Right forelimb (tissue), 1 donor: ENCODE measurements at regions not wholly inside any gene's neighbourhood (a gene's known extent, or its start where the extent isn't known, plus 50 kb on each side); places are given as distances from the start of the nearest gene placed in this dataset.

Experiments
- DNase-seq: peaks from one replicate; pipeline ENCODE4 v3.0.0-alpha.2; 2018

DNA sequence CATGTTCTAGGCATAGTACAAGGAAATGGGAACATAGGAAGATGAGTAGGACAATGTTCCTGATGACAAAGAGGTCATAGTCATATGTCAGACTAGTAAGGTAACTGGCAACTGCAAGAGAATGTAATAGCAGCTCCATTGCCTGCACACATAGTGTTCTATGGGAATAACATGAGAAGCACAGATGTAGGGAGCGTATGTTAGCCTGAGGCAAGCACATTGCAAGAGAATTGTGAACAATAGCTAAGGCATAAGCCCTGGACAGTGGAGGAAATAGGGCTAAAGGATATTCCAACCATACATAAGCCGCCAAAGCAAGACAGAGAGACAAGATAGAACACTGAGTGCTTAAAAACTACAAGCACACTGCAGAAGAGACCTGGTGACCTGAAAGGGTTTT is 1017.0 kb upstream of the TENM4 start:
- DNase-seq = no peak

DNA sequence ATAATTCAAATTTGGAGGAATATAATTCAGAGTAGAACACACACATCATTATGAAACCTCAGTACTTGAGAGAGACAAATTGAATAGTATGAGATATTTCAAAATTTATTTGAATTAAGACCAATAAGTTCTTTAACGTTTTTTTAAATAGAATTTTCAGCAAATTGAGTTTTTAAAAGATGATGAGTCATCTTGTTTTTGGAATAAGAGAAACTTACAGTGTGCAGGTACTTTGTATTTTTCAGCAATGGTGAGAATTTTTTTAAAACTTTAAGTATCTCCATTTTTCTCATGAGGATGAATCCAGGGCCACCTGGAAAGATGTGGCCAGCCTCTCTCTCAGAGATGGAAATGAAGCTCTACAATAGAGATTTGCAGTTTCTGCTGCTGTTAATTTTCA is 1015.0 kb upstream of the TENM4 start:
- DNase-seq = no peak

DNA sequence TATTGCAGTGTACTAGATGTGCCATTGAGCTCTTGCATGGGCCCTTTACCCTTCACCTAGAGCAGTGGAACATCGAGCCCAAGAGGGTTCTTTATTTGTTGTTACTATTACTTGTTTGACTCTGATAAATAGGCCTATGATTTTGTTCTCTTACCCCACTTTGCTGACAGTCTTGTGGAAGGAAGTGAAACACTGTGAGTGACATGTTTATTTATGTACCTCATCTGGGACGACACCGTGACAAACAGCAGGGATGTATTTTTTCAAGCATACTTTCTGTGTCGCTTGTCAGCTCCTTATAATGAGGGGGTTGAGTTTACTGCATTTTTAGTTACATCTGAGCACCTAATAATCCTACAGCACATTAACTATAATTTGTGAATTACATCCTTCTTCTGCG is 1010.3 kb upstream of the TENM4 start:
- no peak for DNase-seq

DNA sequence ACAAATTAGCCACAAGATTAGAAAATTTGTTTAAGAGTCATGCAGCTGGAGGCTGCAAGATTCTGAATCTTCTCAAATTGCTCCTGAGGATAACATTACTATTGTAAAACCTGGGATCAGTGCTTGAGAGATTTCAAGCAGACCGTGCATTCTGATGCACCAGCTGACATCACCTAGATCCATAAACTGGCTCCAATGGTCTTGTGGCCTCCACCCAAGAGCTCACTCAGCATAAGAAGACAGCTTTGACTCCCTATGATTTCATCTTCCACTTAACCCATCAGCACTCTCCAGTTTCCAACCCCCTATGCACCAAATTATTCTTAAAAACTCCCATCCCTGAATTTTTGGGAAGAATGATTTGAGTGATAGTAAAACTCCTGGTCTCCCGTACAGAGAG is 1007.9 kb upstream of the TENM4 start:
- no peak for DNase-seq

DNA sequence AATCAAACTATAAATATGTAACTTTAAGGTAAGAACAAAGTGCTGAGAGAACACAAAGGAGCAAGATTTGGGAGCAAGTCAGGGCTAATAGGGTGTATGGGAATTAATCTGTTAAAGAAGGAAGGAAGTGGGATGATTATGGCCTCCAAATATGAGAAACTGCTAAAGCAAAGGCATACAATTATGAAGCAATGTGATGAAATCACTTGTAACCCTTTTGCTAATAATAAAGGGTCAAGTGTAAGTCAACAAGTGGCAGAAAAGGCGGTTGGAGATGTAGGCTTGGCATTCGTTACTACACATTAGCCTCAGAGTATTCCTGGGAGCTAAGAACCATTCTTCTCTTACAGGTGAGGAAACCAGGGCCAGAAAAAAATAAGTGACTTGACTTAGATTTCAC is 1002.3 kb upstream of the TENM4 start:
- no peak for DNase-seq

DNA sequence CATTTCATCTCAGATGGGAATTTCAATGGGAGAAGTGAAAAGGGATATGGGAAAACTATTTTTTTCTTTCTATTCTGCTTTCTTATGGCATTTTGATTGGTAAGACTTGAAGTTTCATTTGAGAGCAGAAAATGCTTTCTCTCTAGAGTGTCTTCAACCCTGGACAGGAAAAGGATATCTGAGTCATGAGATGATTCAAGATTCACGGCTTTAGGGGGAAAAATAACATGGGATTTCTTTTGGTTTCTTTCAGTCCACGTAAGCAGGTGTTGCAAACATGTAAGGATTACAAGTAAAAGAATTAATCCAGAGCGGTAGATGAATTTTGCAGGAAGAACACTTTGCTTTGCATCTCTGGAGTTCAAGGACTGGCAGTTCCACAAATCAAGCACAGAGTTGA is 1001.0 kb upstream of the TENM4 start:
- no peak for DNase-seq

DNA sequence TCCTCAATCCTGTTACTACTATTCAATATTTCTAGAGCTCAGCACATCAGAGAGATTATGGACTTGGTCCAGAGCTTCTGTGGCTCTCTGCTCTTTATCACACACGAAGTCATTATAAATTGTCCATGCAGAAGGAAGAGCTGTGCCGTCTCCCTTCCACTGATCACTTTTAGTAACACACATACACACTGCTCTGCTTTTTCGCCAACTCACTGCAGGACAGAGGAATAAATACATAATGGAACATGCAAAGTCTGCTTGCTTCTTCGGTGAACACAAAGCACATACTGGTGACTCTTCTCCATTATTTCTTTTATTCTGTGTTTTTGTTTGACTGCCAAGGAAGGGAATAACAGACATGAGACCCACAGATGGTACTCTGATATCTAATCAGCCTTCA is 1000.0 kb upstream of the TENM4 start:
- DNase-seq = no peak

DNA sequence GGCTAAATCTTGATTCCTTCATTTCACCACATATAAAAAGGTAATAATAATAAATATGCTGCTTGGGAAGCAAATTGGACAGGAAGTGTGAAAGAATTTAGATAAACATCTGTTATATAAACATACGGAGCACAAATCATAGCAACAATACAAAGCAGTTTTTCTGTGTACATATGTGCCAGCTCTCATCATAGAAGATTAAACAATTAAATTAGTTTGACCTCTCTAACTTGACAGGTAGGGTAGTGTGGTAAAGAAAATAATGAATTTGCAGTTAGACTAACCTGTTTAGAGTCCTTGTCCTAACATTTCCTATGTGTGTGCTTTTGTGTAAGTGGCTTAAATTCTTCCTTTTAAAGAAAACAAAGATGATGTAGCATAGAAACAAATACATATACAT is 995.7 kb upstream of the TENM4 start:
- no peak for DNase-seq

DNA sequence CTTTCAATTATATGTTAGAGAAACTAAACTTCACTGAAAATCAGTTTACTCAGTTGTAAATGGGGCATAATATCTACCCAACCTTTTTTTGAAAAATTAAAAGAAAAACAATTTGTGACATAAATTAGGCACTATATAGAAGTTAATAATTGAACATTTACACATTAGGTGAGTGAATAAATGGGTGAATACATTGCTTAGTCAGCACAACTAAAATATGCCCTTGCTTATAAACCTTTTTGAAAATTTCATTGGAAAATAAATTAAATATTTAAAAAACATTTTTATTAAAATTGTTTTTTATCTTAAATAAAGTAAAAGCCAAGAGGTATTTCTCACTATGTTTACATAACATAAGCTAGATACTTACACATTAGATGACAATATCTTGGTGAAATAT is 994.5 kb upstream of the TENM4 start:
- DNase-seq = no peak

DNA sequence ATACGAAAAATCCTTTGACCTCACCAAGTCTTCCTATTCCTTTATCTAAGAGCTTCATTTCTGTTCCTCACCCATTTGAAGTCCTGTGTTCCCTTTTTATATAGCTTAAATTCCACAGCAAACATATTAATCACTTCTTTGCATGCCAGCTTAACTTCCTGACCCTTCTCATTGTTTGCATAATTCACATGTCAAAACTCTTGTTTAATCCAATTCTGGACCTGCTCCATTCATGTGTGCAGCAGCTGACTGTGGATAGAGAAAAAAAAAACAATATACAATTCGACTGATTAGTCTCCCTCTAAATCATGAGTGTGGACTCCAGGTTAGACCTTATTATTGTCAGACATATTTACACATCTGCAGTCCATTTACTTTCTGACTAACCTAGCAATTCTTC is 991.2 kb upstream of the TENM4 start:
- no peak for DNase-seq

DNA sequence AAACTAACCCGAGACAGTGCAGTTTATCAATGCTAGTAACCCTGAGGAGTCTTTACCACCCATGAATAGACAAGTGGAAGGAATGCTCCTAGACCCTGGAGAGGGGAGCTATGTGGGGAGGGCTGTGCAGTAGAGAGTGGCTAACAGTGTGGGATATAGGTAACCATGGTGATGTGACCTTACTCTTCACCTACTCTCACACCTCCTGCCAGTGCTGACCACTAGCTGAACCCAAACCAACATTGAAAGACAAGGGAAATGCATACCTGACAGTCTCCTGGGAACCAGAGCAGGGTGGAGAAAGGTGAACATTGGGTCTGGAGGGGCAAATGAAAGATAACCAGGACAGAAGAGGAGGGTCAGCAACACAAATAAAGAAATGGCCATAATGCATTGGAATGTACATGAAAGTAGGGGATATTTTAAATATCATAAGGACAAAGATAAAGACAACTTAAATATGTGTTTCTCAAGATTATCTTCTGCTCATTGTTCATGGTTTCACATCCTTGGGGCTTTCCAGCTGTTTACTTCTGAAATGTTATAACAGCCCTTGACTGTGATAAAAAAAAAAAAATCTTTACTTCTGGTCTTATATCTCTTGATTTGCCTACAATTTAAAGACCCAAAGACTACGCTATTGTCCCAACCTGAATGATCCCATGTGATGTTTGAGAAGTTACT is 983.3 kb upstream of the TENM4 start:
- no peak for DNase-seq

DNA sequence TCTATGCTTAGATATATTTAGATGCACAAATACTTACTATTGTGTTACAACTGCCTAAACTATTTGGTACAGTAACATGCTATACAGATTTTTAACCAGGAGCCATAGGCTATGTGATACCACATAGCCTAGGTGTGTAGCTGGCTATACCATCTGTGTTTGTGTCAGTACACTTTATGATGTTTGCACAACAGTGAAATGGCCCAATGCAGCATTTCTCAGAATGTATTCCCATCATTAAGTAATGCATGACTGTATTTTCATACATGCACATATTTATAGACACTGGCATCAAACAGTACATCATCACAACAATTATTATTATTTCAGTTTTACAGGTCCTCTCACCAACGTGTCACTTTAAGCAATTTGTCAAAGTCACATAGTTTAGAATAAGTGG is 979.5 kb upstream of the TENM4 start:
- DNase-seq = no peak

DNA sequence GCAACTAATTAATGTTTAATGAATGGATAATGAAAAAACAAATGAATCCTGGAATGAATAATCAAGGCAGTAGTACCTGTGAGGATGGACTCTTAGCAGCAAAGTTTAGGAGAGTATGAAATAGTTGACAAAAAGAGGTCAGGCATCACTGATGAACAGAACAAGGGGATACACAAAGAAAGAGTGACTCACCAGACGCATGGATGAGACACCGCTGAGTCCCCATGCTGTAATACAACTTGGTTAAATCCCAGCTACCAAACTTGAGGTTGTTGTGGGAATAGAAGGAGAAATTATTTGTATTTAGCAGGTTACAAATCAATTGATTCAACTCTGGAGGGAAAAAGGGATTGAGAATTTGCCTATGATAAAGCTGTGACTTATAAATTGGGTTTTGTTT is 976.9 kb upstream of the TENM4 start:
- no peak for DNase-seq

DNA sequence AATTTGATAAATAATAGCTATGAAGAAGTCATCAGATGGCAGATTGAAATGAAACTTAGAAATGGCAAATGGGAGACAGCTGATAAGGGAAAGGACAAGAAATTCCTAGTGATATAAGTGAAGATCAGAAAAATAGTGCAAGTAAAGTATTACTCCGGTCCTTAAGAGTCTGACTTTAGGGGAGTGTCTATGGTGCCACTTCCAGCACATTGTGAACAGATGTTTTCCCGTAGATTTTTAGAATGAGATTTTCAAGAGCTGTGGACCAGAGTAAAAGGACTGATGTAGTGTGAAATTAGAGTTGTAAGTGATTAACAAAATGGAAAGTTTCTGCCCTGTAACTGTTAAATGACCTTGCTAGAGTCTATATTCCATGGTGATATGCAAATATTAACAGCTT is 974.8 kb upstream of the TENM4 start:
- DNase-seq = no peak

DNA sequence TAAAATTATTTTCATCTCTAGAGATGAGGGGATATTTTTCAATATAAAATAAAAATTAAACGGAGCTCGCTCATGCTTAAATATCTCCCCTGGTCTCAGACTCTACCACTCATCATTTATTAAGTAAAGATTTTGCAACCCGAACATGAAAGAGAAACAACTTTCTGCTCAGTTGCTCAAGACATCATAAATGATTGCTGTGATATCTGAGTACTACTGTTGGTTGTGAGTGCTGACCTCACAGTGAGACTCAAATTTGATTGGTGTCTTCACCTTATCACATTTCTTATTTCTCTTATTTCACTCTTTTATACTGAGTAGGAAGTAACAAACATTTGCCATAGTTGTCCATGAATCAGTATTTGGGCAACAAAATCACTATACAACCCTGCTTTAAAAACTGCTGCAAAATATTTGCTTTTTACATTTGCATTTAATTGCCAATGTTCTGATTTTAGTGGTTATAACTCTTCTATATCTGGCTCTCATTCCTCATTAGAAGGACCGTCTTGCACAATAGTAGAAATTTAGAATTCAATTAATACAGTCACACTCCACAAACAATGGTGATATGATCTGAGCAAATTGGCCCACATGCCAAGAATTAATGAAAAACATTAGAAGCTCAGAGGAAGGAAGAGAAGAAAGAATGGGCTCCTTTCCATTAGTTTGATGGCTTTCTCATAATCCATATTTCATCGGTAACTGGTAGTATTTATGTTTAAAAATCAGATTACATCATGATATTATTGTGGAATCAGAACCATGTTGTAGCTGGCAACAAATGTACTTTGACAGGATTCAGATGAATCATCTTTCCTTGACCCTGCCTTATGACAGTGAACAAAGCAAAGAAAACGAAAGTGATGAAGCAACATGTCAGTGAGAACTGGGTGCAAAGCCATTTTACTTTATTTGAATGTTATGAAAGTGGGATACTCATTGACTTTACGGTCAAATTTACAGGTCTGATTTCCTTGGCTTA is 973.6 kb upstream of the TENM4 start:
- no peak for DNase-seq

DNA sequence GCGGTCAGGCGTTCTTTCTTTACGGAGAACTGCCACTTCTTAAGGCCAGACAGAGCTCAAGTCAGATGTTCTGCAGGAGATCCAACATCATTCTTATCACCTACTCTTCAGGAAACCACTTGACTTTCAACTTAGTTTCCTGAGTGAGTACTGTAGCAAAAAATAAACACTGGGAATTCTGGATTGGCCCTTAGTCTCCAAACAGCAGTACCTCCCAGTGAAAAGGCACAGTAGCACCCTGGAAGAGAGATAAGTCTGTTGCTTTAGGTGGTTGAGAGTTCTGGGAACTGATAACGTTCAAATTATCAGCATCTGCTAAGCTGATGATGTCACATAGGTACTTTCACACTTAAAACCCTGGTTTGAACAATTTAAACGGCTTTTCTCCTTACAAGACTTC is 971.8 kb upstream of the TENM4 start:
- DNase-seq = no peak

DNA sequence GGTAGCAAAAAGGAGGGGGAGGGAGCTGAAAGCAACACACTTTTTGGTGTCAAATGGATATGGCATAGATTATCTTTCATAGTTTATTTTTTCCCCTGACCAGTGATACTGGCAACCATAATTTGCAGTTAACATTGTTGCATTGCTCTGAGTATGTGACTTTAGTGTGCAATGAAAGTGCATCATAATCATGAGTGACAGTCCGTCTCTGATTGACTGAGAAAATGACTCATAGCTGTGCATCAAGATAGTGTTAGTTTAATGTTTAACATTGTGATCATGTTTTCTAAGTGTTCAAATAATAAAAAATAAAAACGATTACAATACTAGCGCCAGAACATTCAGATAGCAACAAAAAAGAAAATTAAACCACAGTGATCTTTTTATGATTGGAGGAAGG is 952.4 kb upstream of the TENM4 start:
- no peak for DNase-seq

DNA sequence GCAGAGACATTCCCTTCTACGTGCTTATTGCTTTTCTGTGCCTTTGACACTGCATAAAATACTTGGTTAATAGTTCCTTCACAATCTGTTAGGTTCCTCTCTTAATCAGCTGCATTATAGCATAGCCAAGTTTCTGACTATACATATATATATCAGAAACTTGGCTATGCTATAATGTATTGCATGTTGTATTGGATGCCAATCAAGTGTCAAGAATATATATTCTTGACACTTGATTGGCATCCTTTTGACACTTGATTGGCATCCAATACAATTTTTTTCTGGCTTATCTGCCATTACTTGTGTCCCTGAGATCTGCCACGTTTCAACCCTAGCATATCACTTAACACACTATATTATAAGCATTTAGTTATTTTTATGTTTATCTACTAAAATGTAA is 949.7 kb upstream of the TENM4 start:
- DNase-seq = no peak

DNA sequence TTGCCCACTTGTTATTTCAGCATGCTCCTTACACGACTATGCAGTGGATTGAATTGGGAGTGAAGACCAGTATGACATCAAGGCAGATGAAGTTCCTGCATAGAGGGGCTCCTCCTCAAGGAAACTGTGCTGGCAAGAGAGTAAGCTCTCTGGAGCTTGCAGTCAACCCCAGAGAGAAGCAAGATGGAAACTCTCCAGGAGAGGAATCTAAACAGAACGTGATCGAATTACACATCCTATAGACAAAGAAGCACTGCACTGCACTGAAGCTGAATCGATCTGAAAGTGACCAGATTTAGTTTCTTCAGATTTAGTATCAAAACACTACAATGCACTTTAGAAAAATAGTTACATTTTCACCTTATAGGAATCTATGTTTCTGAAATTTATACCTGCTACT is 947.7 kb upstream of the TENM4 start:
- no peak for DNase-seq

DNA sequence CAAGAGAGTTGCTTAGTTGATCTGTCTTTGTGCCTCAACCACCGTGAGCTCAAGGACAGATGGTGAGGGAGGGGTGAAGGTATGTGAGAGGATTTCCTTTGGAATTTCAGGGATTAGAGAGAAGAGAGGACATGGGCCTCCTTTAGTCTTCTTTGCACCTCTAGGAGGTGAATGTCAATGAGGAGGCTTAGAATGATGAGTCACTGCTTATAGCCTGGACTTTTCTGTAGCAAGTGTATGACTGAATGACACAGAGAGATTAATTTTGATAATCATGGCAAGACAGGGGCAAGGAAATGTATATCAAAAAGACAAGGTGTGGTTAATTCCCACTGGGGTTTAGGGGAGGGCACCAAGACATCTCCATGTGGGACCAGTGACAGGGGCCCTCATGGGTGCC is 947.3 kb upstream of the TENM4 start:
- no peak for DNase-seq

DNA sequence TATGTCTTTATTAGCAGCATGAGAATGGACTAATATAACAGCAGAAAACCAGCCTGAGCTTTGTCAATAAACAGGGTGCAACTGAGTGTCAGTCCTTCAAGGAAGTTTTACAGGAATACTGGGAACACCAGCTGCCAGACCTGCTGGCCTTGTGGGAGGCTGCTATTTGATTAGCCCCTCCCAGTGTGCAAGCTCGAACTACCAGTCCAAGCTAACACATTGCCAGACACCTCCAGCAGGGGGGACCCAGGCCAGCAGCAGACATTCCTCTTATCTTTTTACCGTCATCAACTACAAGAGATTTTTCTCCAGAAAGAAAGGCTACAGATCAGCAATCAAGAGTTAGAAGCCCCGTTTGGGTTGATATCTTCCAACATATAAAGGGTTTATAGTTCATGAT is 942.8 kb upstream of the TENM4 start:
- DNase-seq = no peak

DNA sequence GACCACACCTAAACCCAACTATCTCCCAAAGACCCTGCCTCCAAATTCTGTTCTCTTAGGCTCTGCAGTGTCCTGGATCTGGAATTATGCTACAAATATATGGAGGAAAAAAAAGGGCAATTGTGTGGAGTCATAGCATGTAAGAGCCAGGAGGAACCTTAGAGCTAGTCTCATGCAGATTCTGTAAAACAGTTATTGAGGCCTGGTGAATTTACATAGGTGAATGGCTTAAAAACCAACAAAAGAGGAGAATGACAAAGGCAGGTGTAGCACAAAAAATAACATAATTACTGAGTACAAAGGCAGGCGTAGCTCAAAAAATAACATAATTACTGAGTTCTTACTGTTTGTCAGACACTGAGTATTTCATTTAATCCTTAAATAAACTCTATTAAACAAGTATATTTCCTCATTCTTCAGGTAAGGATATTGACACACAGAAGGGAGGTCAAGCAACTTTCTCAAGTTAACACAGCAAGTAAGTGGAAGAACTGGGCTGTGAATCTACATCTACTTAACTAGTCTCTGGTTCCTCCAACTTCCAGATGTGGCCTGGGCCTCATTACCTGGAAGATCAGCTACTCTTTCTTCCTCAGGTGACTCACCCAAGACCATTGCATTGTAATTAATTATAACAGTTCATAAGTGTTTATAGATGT is 938.9 kb upstream of the TENM4 start:
- no peak for DNase-seq

DNA sequence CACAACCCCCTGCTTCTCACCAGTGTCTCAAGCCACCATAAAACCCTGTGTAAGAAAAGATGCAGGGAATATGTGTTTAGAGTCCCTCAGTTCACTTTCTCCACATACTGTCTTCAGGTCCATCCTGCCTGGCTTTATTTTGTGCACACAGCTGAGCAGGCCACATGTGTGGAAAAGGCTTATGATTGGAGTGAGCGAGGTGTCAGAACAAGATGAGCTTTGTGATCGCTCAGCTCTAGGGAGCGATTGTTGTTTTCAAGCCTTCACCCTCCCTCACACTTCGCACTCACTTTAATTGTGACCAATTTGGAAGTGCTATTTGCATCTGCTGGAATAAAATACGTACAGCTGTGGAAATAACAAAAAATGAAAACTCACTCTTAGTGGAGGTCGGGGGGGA is 931.1 kb upstream of the TENM4 start:
- DNase-seq = no peak

DNA sequence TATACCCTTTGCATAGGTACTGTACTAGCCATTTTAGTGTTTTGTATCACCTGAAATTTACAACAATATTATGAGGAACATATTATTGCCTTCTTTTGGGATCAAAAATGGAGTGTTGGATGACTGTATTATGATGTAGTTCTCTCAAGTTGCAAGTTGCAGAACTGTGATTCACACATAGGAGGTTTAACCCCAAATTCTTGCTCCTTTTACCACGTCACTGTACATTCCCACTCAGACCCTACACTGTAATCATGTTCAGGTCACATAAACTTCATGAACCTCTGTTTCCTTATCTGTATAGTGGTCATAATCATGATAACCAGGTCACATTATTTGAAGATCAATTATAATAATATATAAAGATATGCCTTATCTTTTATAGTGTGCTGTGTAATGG is 925.1 kb upstream of the TENM4 start:
- no peak for DNase-seq
